DMS114 treated with DMSO at 0.1 percent for 48 hours (cell line): ENCODE measurements at regions not wholly inside any gene's neighbourhood (a gene's known extent, or its start where the extent isn't known, plus 50 kb on each side); places are given as distances from the start of the nearest gene placed in this dataset.

Experiments
- DNase-seq: peaks from one replicate; lab custom pipeline; 2025; ENCODE audit not compliant: unreplicated experiment; lab: John Stamatoyannopoulos, UW

DNA sequence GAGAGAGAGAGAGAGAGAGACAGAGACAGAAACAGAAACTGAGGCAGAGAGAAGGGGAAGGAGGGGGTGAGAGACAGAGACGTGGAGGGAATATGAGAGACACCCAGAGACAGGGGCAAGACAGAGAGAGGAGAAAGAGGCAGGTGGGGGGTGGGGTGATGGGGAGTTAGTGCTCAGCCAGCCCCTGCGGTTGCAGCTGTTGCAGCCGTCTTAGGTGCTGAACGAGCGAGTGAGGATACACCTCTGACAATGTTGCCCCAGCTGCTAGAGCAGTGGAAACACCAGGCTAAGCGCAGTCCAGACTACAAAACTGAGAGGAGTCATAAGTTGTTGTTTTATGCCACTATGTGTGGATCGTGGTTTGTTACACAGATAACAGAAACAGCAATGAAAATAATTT is 328.2 kb upstream of the SHH start:
- DNase-seq = no peak

DNA sequence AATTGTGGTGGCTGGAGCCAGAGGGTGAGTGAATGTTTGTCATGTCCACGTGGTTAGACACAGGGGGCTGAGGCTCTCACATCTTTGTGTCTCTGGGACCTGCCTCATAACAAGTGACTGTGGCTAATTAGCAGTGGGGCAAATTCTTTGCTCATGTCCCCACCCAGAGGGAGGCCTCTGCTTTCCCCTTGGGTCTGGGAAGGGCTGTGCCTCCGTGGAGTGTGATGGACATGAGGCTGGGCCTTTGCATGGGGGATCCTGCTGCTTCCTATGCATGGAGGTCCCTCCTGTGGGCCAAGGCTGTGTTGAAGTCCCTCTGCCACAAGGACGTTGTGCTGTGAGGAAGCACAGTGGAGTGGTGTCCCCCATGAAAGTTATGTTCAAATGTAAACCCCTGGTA is 327.4 kb upstream of the SHH start:
- no peak for DNase-seq

DNA sequence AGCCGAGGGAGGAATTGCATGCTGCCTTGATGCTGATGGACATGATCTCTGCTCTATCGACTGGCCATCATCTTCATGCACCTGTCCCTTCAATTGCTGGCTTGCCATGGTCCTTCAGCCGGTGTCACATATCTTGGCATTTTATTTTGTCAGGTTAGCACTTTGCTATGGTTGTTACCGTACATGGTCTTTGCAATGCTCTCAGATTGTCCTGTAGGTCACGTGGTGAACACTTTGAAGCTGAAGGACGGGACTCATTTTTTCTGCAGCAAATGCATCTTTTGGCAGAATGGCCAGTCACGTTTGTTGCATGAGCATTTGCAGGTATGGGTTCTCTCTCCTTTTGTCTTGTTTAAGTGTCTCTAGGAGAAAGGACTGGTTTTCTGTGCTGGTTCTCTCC is 326.8 kb upstream of the SHH start:
- DNase-seq = no peak

DNA sequence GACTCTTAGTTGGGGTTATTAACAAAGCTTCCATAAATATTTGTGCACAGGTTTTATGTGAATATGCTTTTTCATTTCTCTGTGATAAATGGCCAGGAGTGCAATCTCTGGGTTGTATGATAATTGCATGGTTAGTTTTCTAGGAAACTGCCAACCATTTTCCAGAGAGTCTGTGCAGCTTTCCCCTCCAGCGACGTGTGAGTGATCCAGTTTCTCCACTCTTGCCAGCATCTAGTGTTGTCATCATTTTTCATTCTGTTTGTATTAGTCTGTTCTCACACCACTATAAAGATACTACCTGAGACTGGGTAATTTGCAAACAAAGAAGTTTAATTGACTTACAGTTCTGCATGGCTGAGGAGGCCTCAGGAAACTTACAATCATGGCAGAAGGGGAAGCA is 319.6 kb upstream of the SHH start:
- DNase-seq = no peak

DNA sequence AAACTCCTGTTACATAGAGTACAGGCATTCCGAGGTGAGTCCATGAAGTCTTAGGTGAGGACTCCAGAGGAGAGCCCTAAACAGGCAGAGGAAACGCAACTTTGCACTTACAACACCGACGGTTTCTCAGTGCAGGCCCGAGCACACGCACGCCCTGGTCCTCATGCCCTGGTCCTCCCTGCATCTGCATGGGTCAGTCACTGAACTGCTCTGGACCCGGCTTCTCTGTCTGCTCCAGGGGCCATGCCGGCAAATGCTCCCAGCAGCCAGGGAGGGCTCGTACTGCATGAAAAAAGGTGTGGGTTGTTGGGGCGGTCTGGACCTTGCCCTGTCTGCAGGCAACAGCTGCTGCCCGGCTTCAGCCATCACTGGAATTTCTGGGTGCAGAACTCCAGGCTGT is 317.3 kb upstream of the SHH start:
- DNase-seq = no peak

DNA sequence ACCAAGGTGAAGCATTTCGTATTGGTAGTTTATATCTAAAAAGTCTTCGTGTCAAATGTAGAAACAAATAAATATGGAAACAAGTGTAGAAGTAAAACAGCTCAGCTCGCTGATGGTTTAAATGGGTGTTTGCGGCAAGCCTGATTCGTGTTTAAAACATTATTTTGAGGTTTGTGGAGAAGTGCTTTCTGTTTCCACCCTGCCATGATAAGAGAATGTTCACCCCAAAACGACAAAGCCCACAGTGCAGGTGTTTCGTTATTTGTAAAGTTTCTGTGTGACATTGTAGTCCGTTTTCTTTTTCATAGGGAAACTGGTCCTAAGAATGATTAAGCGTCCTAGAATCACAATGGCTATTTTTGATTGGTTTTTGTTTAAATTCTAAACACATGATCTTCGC is 316.2 kb upstream of the SHH start:
- DNase-seq = no peak

DNA sequence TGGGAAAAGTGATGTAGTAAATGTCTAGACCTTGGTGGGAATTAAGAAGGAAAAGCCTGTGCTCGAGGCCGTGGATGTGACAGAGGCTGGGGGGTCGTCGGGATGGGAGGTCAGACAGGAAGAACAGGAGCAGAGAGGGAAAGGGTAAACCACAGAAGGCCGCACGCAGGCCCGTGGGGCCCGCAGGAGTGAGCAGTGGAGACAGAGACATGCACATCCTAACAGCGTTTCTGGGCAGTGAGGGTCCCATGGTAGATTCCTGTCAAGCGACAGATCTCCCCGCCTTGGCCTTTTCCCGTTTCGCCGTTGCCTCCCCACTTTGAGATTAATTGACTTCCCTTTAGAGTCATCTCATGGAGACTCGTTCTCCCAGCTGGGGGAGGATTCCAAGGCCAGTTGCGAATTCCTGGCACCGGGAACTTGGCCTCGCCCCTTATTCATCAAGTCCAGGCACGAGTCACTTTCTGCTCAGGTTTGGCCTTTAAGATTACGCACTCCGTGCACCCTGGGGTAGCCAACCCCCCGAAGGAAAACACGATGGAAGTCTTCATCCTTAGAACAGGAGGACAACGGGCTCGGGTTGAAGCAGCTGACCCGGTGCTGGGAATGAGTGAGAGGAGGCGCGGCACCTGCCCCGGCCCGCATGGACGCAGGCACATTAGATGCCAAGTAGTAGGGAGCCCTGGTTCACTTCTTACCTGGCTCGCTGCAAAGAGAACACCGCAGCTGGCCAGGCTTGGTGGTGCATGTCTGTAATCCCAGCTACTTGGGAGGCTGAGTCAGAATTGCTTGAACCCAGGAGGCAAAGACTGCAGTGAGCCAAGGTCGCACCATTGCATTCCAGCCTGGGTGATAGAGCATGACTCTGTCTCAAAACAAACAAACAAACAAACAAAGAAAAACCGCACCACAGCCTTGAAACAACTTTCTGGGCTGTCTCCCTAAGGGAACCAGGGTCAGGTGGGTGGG is 315.2 kb upstream of the SHH start:
- no peak for DNase-seq

DNA sequence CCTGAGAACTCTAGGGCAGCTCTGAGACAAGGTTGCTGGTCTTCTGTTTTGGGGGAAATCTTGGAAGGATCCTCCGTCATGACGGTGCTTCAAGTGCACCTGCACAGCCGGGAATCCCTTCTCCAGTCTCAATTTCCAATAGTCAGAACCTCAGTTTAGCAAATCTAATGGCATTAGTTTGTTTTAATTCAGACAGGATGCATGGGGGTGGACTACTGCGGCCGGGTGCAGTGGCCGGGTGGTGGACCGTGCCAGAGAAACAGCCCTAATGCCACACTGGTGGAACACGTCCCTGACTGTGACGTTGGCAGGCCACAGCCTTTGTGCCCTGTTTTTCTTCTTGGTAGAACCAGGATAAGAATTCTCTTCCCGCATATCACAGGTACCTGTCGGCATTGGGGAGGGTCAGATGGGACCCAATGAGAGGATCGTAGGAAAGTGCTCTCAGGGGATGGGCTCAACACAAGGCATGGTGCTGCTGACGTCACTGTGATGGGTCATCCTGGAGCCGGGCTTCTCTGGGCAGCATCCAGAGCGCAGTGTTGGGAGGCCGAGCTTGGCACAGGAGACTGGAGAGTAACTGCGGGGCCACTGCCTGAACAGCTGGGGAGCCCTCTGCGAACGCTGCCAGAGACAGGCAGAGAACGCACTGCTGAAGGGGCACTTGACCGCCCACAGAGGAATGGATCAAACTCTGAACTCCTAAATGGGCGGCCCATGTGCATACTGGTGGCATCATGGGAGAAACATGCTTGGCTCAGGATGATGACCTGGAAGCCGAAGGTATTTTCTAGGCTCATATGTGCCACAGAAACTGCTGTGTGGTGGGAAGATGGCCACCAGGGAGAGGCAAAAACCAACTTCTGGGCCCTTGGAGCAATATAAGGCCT is 313.8 kb upstream of the SHH start:
- no peak for DNase-seq

DNA sequence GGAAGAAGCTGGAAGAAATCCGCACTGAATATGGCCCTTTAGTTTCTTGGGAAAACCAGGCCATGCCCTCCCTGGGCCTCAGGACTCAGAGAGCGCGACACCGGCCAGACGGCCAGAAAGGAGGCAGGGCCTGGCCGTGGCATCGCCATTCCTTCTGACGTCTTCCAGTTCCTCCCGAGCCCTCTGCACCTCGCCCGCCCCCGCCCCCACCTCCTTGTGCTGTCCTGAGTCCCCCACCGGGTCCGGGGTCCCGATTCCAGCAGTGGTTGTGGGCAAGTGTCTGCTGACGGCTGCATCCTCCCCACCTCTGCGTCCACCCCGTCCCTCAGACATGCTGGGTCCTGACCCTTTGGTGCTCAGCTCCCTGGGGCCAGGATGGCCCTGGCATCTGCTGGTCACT is 312.1 kb upstream of the SHH start:
- no peak for DNase-seq

DNA sequence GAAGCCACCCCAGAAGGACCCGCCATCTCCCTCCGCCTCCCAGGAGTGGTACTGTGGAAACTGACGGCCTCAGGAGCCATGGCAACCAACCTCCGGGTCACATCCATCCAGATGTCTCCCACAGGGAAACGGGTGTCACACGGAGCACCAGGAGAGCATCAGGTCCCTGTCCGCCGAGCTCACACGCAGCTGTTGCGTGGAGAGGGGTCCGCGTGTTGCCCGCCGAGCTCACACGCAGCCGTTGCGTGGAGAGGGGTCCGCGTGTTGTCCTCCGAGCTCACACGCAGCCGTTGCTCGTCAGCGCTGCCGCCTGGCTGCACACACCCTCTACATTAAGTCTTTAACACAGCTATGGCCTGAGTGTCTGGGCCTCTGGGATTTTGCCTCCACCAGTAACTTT is 311.1 kb upstream of the SHH start:
- no peak for DNase-seq

DNA sequence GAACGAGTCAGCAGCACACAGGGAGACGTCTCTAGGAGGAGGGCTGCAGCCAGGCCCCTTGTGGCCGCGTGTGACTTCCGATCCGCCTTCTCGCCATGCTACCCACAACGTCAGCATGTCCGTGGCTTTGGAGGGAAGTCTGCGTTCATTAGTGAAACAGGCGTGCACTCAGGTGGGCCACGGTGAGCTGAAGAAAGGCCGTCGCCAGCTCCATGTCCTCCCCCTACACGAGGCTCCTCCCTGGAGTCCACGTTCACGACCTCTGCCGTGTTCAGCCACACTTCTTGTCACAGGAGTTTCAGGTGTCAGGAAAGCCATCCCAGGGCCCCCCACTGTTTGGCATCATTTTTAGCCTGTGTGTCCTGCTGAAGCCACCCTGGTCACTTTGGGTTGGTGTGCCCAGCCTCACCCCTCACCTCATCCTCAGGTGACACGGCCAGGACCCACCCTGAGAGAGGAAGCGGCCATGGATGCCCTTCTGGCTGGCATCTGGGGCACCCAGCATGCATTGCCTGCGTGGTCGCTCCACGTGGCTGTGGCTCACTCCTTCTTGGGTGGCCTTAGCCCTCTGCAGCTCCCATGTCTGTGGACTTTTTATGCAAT is 310.6 kb upstream of the SHH start:
- DNase-seq = no peak

DNA sequence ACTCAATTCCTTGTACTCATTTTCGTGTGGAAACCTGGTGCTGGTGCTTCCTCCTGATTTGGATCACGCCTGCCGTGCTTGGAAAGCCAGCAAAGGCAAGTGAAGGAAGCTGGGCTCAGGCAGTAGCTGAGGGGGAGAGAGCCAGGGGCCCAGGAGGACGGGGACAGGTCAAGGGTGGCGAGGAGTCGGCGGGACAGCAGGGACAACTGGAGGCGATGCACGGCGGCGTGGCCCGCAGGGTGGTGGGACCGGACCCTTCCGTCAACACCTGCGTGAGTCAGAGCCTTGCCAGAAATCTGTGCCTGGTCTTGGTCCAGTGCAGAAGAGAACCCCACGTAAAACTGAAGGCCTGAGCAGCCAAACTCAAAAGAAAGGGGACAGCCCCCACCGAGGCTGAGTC is 309.7 kb upstream of the SHH start:
- DNase-seq = no peak

DNA sequence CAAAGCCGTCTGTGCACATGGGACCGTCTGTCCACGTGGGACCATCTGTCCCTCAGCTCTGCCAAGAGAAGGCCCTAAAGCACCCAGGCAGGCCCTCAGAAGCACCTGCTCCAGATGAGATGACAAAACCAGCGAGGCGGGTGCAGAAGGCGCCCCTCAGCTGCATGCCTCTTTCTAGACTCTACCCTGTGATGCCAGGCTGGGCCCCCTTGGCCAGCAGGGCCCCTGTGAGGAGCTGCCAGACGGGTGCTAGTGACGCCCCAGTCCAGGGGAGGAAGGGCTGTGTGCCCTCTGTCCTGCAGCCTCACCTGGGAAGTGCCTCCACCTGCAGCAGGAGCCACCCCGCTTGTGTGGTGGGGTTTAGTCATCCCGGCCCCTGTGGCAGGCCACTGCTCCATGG is 309.2 kb upstream of the SHH start:
- no peak for DNase-seq

DNA sequence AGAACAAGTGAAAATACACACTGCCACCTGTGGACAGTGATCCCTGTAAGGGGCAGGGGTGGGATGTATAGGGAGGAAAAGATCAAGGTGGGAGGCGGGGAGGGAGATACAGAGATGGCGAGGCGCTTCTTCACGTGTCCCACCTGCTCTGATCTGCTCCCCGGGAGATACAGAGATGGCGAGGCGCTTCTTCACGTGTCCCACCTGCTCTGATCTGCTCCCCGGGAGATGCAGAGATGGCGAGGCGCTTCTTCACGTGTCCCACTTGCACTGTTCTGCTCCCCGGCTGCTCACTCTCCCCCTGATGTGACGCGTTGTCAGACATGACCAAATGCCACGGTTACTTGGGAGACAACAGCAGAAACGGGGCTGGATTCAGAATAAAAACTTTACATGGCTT is 308.3 kb upstream of the SHH start:
- no peak for DNase-seq

DNA sequence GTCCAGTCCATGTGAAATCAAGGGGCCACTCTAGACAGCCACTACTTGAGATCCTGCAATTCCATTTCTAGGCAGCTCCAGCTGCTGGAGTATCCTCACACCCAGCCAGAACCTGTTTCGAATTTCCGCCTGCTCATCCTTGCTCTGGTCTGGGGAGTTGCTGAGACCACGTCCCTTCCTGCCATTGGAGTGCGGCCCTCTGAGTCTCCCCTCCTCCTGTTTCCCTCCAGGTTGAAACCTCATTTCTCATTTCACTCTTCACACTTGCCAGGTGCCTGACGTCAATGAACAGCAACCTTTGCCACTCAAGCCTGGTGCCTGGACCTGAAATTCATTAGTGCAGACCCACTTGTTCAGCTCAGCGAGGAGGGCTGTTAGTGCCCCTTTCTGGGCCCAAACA is 307.5 kb upstream of the SHH start:
- no peak for DNase-seq

DNA sequence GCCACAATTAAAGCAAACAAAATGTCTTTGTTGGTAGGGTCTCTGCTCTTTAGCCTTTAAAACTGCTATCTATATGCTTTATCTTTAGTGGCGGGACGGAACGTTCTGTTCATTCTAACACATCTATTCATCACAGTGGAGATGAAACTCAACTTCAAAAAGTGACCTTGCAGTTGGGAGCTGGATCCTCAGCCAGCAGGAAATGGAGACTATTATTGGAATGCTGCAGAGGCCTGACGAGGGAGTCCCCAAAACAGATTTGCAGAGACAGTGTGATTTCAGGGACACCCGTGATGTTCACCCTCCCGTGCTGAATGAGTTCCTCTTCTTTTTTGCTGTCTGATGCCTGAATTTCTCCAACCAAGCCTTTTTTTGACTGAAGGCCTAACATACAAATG is 306.0 kb upstream of the SHH start:
- no peak for DNase-seq

DNA sequence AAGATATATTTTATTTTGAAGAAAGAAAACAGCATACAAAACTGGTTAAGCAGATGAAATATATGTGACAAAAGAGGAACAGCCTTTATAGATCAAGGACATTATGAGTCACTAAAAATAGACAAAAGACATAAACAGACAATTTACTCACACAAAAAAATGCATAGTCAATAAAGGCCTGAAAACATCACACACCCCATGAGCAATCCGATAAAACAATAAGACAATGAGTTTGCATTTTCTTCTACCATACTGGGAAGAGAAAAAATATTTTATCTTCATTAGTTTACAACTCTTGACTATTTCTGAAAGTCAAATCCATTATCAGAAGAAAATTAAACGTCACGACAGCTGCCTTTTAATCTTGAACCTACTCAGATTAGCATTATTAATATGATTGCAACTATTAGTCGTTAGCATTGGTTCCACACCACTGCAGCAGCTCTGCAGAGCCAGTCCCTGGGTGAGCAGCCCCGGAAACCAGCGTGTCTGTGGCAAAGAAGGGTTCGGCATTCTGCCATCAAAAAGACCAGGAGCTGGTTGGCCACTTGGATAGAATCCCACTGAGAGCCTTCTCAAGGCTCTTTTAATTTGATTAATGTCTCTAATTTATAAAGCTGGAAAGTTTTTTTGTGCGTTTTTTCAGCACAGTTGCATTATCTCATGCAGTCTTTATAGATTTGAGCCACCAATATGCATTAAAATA is 305.4 kb upstream of the SHH start:
- DNase-seq = no peak

DNA sequence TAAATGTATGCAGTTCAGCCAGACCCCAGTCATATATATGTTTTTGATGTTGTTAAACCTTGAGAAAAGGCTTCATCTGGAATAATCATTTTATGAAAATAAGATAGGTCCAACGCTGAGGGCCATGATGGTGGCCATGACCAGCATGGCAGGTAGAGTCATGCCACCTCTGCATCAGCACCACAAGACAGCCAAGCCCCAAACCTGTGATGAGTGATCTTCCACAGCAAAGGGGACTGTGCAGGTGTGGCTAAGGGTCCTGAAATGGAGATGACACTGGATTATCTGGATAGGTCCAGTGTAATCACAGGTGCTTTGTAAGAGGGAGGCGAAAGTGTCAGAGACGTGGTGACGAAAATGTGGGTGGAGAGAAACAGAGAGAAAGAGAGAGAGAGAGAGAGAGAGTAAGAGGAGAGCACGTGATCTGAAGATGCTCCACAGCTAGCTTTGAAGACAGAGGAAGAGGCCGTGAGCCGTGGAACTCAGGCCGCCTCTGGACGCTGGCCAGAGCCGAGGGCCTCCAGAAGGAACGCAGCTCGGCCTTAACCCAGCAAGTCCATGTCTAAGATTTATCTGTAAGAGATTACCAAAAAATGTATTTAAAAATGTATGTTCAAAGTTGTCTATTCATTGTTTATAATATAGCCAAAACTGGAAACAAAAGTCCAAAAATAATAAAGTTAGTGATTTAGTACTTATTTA is 304.4 kb upstream of the SHH start:
- no peak for DNase-seq

DNA sequence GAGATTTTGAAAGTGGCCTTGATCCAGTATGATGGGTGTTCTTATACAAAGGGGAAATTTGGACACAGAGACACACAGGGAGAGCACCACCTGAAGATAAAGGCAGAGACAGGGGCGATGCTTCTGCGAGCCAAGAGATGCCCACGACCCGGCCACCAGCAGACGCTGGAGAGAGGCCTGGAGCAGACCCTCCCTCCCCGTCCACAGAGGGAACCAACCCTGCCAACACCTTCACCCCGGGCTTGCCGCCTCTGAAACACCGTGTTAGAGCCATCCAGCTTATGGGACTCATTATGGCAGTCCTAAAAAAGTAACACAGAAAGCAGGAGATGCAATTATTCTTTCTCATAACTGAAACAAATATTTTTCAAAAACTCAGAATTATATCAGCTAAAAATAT is 303.3 kb upstream of the SHH start:
- DNase-seq = no peak

DNA sequence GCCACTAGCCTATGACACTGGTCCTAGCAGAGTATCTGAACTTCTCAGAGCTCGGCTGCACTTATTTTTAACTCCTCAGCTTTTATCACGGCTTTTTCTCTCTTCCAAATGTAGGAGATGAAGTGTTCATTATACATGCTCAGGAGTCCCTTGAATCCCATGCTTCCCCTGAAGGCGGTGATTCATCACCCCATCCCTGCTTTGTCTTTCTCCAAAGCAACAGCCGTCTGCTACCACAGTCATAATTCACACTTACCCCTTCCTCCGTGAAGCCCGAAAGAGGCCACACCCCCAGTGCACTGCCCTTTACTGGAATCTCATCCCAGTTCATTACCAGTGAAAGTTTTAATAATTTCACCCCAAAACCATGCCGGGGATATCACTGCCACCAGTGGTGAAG is 301.5 kb upstream of the SHH start:
- no peak for DNase-seq

DNA sequence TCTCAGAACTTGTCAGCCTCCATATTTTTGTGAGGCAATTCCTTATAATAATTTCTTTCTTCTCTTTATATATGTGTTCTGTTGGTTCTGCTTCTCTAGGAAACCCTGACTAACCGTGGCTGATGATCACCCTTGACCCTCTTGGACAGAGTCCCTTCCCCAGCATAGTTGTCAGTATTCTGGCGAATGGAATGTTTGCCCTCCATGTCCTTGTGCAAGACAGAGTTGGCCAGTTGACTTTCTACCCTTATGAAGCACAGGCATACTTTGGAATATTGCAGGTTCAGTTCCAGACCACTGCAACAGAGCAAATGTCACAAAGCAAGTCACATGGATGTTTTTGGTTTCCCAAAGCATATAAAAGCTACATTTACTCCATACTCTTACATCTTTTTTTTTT is 297.7 kb upstream of the SHH start:
- no peak for DNase-seq
